WERI-Rb-1 (cell line): ENCODE measurements at regions not wholly inside any gene's neighbourhood (a gene's known extent, or its start where the extent isn't known, plus 50 kb on each side); places are given as distances from the start of the nearest gene placed in this dataset.

ENCODE experiments used
- DNase-seq: peaks from one replicate; pipeline ENCODE4 v3.0.0-alpha.2; 2020
- H3K27ac ChIP-seq: fragments of 250-450 bp; sonication (Bioruptor Pico); 2 replicates; pipeline ENCODE4 v1.5.1; 2020; ENCODE audit warnings: mild to moderate bottlenecking, moderate library complexity
- H3K27me3 ChIP-seq: fragments of 250-450 bp; sonication (Bioruptor Pico); 2 replicates; pipeline ENCODE4 v1.5.1; 2021; ENCODE audit warnings: mild to moderate bottlenecking, low read depth, moderate library complexity; ENCODE audit not compliant: insufficient read depth, severe bottlenecking
- H3K36me3 ChIP-seq: fragments of 250-450 bp; sonication (Bioruptor Pico); 2 replicates; pipeline ENCODE4 v1.5.1; 2020; ENCODE audit warnings: mild to moderate bottlenecking, moderate library complexity
- H3K4me3 ChIP-seq: 2 replicates; pipeline ENCODE4 v1.5.1; 2011; ENCODE audit warnings: low read depth, mild to moderate bottlenecking, control low read depth, low read length
- H3K9me3 ChIP-seq: fragments of 250-450 bp; sonication (Bioruptor Pico); 2 replicates; pipeline ENCODE4 v1.5.1; 2021; ENCODE audit warnings: mild to moderate bottlenecking, moderate library complexity; ENCODE audit not compliant: severe bottlenecking
- CTCF ChIP-seq: IDR thresholded peaks from 2 replicates; pipeline ENCODE4 v1.5.1; 2011; ENCODE audit warnings: low read depth, mild to moderate bottlenecking, control low read depth, inconsistent platforms, low read length

DNA sequence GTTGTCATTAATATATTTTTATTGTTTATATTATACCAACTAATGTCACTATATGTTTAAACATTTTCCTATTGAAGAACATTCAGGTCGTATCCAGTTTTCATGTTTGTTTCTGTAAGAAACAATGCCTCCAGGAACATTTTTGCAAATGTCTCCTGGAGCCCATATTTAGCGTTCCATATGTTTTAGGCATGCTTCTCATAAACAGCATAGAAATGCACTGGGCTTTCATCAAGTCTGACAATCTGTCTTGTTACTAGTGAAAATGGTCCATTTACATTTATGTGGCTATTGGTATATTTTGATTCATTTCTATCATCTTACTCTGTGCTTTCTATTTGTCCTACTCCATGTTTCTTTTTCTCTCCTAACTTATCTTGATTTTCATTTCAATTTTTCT is 431.7 kb downstream of the TFAP2A start:
- H3K27me3 ChIP-seq: no peaks in the 10 kb centered on the region
- no peaks in the 10 kb centered on the region for H3K36me3 ChIP-seq
- no peak for TF ChIP-seq CTCF
- no peak overlapping the region for H3K27ac ChIP-seq
- no peak for DNase-seq
- peaks cover 9% of the 10 kb centered on the region for H3K9me3 ChIP-seq
- H3K4me3 ChIP-seq: no peak overlapping the region

- H3K36me3 ChIP-seq: no peaks in the 10 kb centered on the region
- H3K4me3 ChIP-seq: no peak overlapping the region
- no peaks in the 10 kb centered on the region for H3K27me3 ChIP-seq
- H3K9me3 ChIP-seq: peaks cover 9% of the 10 kb centered on the region
- no peak overlapping the region for H3K27ac ChIP-seq
- TF ChIP-seq CTCF: no peak
- no peak for DNase-seq
Observed at GRCh38 chr6:9982215-9982614, 432.7 kb downstream of the TFAP2A start.

GRCh38 chr6:9979996-9980395 is 434.9 kb downstream of the TFAP2A start:
- peaks cover 9% of the 10 kb centered on the region for H3K9me3 ChIP-seq
- H3K36me3 ChIP-seq: no peaks in the 10 kb centered on the region
- no peak overlapping the region for H3K4me3 ChIP-seq
- H3K27me3 ChIP-seq: no peaks in the 10 kb centered on the region
- TF ChIP-seq CTCF: no peak
- no peak overlapping the region for H3K27ac ChIP-seq
- DNase-seq: no peak

GRCh38 chr6:9978480-9978879 is 436.4 kb downstream of the TFAP2A start:
- H3K9me3 ChIP-seq: peaks cover 2% of the 10 kb centered on the region
- H3K4me3 ChIP-seq: no peak overlapping the region
- no peaks in the 10 kb centered on the region for H3K27me3 ChIP-seq
- DNase-seq: no peak
- no peak for TF ChIP-seq CTCF
- H3K27ac ChIP-seq: no peak overlapping the region
- no peaks in the 10 kb centered on the region for H3K36me3 ChIP-seq

- no peaks in the 10 kb centered on the region for H3K27me3 ChIP-seq
- H3K4me3 ChIP-seq: no peak overlapping the region
- no peak overlapping the region for H3K27ac ChIP-seq
- H3K36me3 ChIP-seq: no peaks in the 10 kb centered on the region
- H3K9me3 ChIP-seq: peaks cover 2% of the 10 kb centered on the region
- no peak for DNase-seq
- no peak for TF ChIP-seq CTCF
Observed at GRCh38 chr6:9977411-9977810, 437.5 kb downstream of the TFAP2A start.

- Histone ChIP-seq H3K36me3 (no peaks in the 10 kb centered on the region), H3K9me3 (no peaks in the 10 kb centered on the region), H3K4me3 (no peak overlapping the region), H3K27me3 (no peaks in the 10 kb centered on the region), H3K27ac (no peak overlapping the region)
- DNase-seq: no peak
- TF ChIP-seq CTCF: no peak
Observed at GRCh38 chr6:9961646-9962045, 453.2 kb downstream of the TFAP2A start.
